C4-2B (cell line): ENCODE measurements at regions not wholly inside any gene's neighbourhood (a gene's known extent, or its start where the extent isn't known, plus 50 kb on each side); places are given as distances from the start of the nearest gene placed in this dataset.

Experiments
- CTCF ChIP-seq: fragments of 450-650 bp; conservative IDR thresholded peaks from 2 replicates; pipeline ENCODE4 v1.5.1; 2017; ENCODE audit warnings: mild to moderate bottlenecking
- ZFX ChIP-seq: fragments of 450-650 bp; IDR thresholded peaks from 2 replicates; pipeline ENCODE4 v1.6.1; 2017

DNA sequence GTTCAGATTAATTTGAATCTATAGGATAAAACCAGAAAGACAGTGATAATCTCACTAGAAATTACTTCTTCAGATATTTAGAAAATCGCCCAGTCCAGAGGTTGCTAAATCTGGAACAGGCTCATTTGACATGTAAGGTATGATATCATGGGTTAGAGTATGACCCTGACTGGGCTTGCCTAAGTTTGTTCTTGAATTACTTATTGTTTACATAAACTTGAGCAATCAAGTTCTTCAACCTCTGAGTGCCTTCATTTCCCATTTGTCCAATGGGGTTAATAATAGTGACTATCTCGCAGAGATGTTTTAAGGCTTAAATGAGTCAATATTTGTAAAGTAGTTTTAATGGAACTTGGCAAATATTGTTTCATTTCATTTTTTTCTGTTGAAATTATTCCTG, 1947.6 kb upstream of the IGFBP7 start:
- TF ChIP-seq ZFX (no peak), CTCF (no peak)
